NCI-H69 (cell line): ENCODE measurements at regions not wholly inside any gene's neighbourhood (a gene's known extent, or its start where the extent isn't known, plus 50 kb on each side); places are given as distances from the start of the nearest gene placed in this dataset.

Experiments used
- DNase-seq: peaks from one replicate; lab custom pipeline; 2025; lab: John Stamatoyannopoulos, UW

GRCh38 chr22:34997633-34998299 is 68.2 kb upstream of the ISX start:
- no peak for DNase-seq

- no peak for DNase-seq
These were observed 67.0 kb upstream of the ISX start for GRCh38 chr22:34998921-34999320.

- DNase-seq, result no peak
These were observed 57.7 kb upstream of the ISX start for GRCh38 chr22:35008213-35008612.

GRCh38 chr22:35010543-35010942 is 55.4 kb upstream of the ISX start:
- no peak for DNase-seq

- DNase-seq, result no peak
These were observed 51.1 kb upstream of the ISX start for GRCh38 chr22:35014812-35015211.
